Thymus (tissue), 11 donors: ENCODE measurements at regions not wholly inside any gene's neighbourhood (a gene's known extent, or its start where the extent isn't known, plus 50 kb on each side); places are given as distances from the start of the nearest gene placed in this dataset.
"Not testable (repeated sequence)": the region's sequence is repeated elsewhere in the genome, so short reads cannot be mapped to it uniquely, and the experiment has no call there.

Experiments
- DNase-seq, 9 donors: peaks; one replicate each; pipeline ENCODE4 v3.0.0-alpha.2; 2013; ENCODE audit warnings: low spot score in 9 of 9, low read depth in 6 of 9, missing footprints in 1 of 9
- H3K27ac ChIP-seq, 2 donors: one replicate each; pipeline ENCODE4 v1.5.1; 2013; ENCODE audit warnings: control low read depth in 1 of 2, low read depth in 1 of 2, low read length in 1 of 2, mild to moderate bottlenecking in 1 of 2, moderate library complexity in 1 of 2
- H3K27me3 ChIP-seq, 2 donors: one replicate each; pipeline ENCODE4 v1.5.1; 2013; ENCODE audit warnings: low read length in 1 of 2; ENCODE audit not compliant: control insufficient read depth in 2 of 2, insufficient read depth in 1 of 2
- H3K36me3 ChIP-seq, 2 donors: one replicate each; pipeline ENCODE4 v1.5.1; 2013; ENCODE audit warnings: low read length in 1 of 2, mild to moderate bottlenecking in 1 of 2, moderate library complexity in 1 of 2; ENCODE audit not compliant: control insufficient read depth in 2 of 2, insufficient read depth in 2 of 2
- H3K4me1 ChIP-seq, 2 donors: one replicate each; pipeline ENCODE4 v1.5.1; 2013; ENCODE audit warnings: low read length in 2 of 2; ENCODE audit not compliant: control insufficient read depth in 2 of 2, insufficient read depth in 2 of 2
- H3K4me3 ChIP-seq, 2 donors: one replicate each; pipeline ENCODE4 v1.5.1; 2013; ENCODE audit warnings: low read length in 2 of 2, control low read depth in 1 of 2, mild to moderate bottlenecking in 1 of 2
- H3K9me3 ChIP-seq, 2 donors: one replicate each; pipeline ENCODE4 v1.5.1; 2013; ENCODE audit warnings: low read length in 1 of 2, mild to moderate bottlenecking in 1 of 2; ENCODE audit not compliant: control insufficient read depth in 2 of 2, insufficient read depth in 1 of 2
- WGBS: extraction: QIAGEN DNeasy Blood & Tissue Kit; methylation state at CpG from one replicate; pipeline ENCODE4 v1.1.7; 2013; 5-methylcytosine and 5-hydroxymethylcytosine counted together
- donor health status: healthy.

- DNase-seq: no peak
- H3K4me1 ChIP-seq: no peaks in the 10 kb centered on the region
- no peaks in the 10 kb centered on the region for H3K27me3 ChIP-seq
- H3K27ac ChIP-seq: no peak overlapping the region
- WGBS: 39% methylated on average over 4 of the region's 4 CpGs
- H3K36me3 ChIP-seq: no peaks in the 10 kb centered on the region
- no peaks in the 10 kb centered on the region for H3K9me3 ChIP-seq
- H3K4me3 ChIP-seq: no peak overlapping the region
Observed at GRCh38 chr3:109963831-109964230, 626.5 kb upstream of the DPPA4 start.

GRCh38 chr3:109973733-109974132 lies 636.4 kb upstream of the DPPA4 start:
- 57% methylated on average over 4 of the region's 4 CpGs for WGBS

GRCh38 chr3:109977897-109978296 lies 640.6 kb upstream of the DPPA4 start:
- no peaks in the 10 kb centered on the region for H3K27me3 ChIP-seq
- no peaks in the 10 kb centered on the region for H3K9me3 ChIP-seq
- no peak for DNase-seq
- no peaks in the 10 kb centered on the region for H3K36me3 ChIP-seq
- no peak overlapping the region for H3K4me3 ChIP-seq
- H3K4me1 ChIP-seq: no peaks in the 10 kb centered on the region
- 86% methylated on average over 4 of the region's 4 CpGs for WGBS
- no peak overlapping the region for H3K27ac ChIP-seq

More at GRCh38 chr3:109973733-109974132, 636.4 kb upstream of the DPPA4 start:
- no peak overlapping the region for H3K27ac ChIP-seq
- H3K9me3 ChIP-seq: no peaks in the 10 kb centered on the region
- no peak overlapping the region for H3K4me3 ChIP-seq
- H3K4me1 ChIP-seq: no peaks in the 10 kb centered on the region
- no peaks in the 10 kb centered on the region for H3K36me3 ChIP-seq
- no peaks in the 10 kb centered on the region for H3K27me3 ChIP-seq
- DNase-seq: no peak

GRCh38 chr3:109982201-109982600 lies 644.9 kb upstream of the DPPA4 start:
- Histone ChIP-seq H3K27me3 (no peaks in the 10 kb centered on the region), H3K36me3 (no peaks in the 10 kb centered on the region), H3K27ac (no peak overlapping the region), H3K4me1 (no peaks in the 10 kb centered on the region), H3K9me3 (no peaks in the 10 kb centered on the region), H3K4me3 (no peak overlapping the region)
- no peak for DNase-seq
- WGBS: 93% methylated on average over 1 of the region's 1 CpG

- no peaks in the 10 kb centered on the region for H3K27me3 ChIP-seq
- H3K4me3 ChIP-seq: no peak overlapping the region
- H3K9me3 ChIP-seq: no peaks in the 10 kb centered on the region
- no peaks in the 10 kb centered on the region for H3K36me3 ChIP-seq
- DNase-seq: no peak
- H3K4me1 ChIP-seq: no peaks in the 10 kb centered on the region
- H3K27ac ChIP-seq: no peak overlapping the region
Observed at GRCh38 chr3:109984976-109985375, 647.6 kb upstream of the DPPA4 start.

GRCh38 chr3:109985943-109986555 lies 648.7 kb upstream of the DPPA4 start:
- Histone ChIP-seq H3K27me3 (no peaks in the 10 kb centered on the region), H3K9me3 (no peaks in the 10 kb centered on the region), H3K36me3 (no peaks in the 10 kb centered on the region), H3K4me1 (no peaks in the 10 kb centered on the region), H3K27ac (no peak overlapping the region), H3K4me3 (no peak overlapping the region)
- no peak for DNase-seq
- 94% methylated on average over 1 of the region's 1 CpG for WGBS

- DNase-seq: no peak
- Histone ChIP-seq H3K9me3 (no peaks in the 10 kb centered on the region), H3K36me3 (no peaks in the 10 kb centered on the region), H3K27me3 (no peaks in the 10 kb centered on the region), H3K4me3 (no peak overlapping the region), H3K4me1 (no peaks in the 10 kb centered on the region), H3K27ac (no peak overlapping the region)
- WGBS: 94% methylated on average over 9 of the region's 9 CpGs
Observed at GRCh38 chr3:109994853-109995252, 657.5 kb upstream of the DPPA4 start.

- DNase-seq: no peak
- Histone ChIP-seq H3K27ac (no peak overlapping the region), H3K4me3 (no peak overlapping the region), H3K4me1 (no peaks in the 10 kb centered on the region), H3K36me3 (no peaks in the 10 kb centered on the region), H3K27me3 (no peaks in the 10 kb centered on the region), H3K9me3 (no peaks in the 10 kb centered on the region)
Observed at GRCh38 chr3:109995377-109995776, 658.0 kb upstream of the DPPA4 start.

GRCh38 chr3:110001905-110002304 lies 664.6 kb upstream of the DPPA4 start:
- H3K27ac ChIP-seq, H3K9me3 ChIP-seq, H3K4me1 ChIP-seq, H3K4me3 ChIP-seq, DNase-seq, H3K36me3 ChIP-seq, H3K27me3 ChIP-seq: not testable (repeated sequence)
- WGBS: 99% methylated on average over 4 of the region's 4 CpGs

- Histone ChIP-seq H3K27me3 (no peaks in the 10 kb centered on the region), H3K36me3 (no peaks in the 10 kb centered on the region), H3K9me3 (no peaks in the 10 kb centered on the region), H3K27ac (no peak overlapping the region), H3K4me3 (no peak overlapping the region), H3K4me1 (no peaks in the 10 kb centered on the region)
- DNase-seq: no peak
- WGBS: 84% methylated on average over 3 of the region's 3 CpGs
Observed at GRCh38 chr3:110006913-110007312, 669.6 kb upstream of the DPPA4 start.
